HepG2 (cell line): ENCODE measurements at regions not wholly inside any gene's neighbourhood (a gene's known extent, or its start where the extent isn't known, plus 50 kb on each side); places are given as distances from the start of the nearest gene placed in this dataset.

Source experiments
- GABPA ChIP-seq, 2 experiments: IDR thresholded peaks; 2 replicates each; pipeline ENCODE4 v1.6.1; 2011 to 2016; ENCODE audit warnings: low read depth in 2 of 2, low read length in 1 of 2, missing biosample characterization in 1 of 2, missing genetic modification characterization in 1 of 2
- TOE1 ChIP-seq: sonication (generic); formaldehyde crosslinking; IDR thresholded peaks from 2 replicates; pipeline ENCODE4 v1.4.0; 2020; ENCODE audit warnings: mild to moderate bottlenecking, missing genetic modification reagents
- ZNF468 ChIP-seq: sonication (generic); formaldehyde crosslinking; IDR thresholded peaks from 2 replicates; pipeline ENCODE4 v1.8.0; 2022; ENCODE audit warnings: mild to moderate bottlenecking, moderate library complexity, missing genetic modification reagents

DNA sequence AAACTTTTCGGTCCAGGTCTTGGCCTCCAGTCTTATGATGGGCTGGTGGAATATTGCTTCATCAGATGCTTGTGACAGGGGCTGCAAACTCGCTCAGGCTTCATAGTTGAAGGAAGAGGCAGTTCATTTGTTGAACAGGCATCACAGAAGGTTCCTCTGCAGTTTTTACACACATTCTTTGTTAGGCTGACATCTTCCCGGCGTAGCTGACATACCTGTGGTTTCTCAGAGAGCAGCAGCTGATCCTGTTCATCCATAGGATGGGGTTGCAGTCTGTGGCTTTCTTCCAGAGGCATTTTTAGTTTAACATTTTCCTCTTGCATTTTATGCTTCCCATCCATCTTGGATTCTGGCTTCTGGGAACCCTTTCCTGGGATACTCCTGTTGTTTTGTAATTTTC is 1255.2 kb downstream of the EFNA5 start:
- TF ChIP-seq ZNF468 (CRISPR knock-in tag) (no peak), TOE1 (CRISPR knock-in tag) (no peak), GABPA (IDR thresholded peaks at IDR 0.05; ENCODE audit: low read depth, low read length) (no peak), GABPA (CRISPR knock-in tag; IDR thresholded peaks at IDR 0.05; ENCODE audit: low read depth) (no peak)
